Neural progenitor cell (in vitro differentiated cells): ENCODE measurements at regions not wholly inside any gene's neighbourhood (a gene's known extent, or its start where the extent isn't known, plus 50 kb on each side); places are given as distances from the start of the nearest gene placed in this dataset.

Source experiments
- EZH2 ChIP-seq: fragments of 200-600 bp; sonication (generic); IDR thresholded peaks from 2 replicates; pipeline ENCODE4 v1.6.1; 2017; ENCODE audit warnings: antibody characterized with exemption, mild to moderate bottlenecking, moderate library complexity
- TF ChIP-seq, protein P1 (sequence below): fragments of 200-600 bp; sonication (generic); IDR thresholded peaks from 2 replicates; pipeline ENCODE4 v1.5.1; 2017; ENCODE audit warnings: antibody characterized with exemption, mild to moderate bottlenecking

GRCh38 chr7:103240806-103241205 lies 56.4 kb upstream of the PMPCB start:
- TF ChIP-seq, protein P1, sequence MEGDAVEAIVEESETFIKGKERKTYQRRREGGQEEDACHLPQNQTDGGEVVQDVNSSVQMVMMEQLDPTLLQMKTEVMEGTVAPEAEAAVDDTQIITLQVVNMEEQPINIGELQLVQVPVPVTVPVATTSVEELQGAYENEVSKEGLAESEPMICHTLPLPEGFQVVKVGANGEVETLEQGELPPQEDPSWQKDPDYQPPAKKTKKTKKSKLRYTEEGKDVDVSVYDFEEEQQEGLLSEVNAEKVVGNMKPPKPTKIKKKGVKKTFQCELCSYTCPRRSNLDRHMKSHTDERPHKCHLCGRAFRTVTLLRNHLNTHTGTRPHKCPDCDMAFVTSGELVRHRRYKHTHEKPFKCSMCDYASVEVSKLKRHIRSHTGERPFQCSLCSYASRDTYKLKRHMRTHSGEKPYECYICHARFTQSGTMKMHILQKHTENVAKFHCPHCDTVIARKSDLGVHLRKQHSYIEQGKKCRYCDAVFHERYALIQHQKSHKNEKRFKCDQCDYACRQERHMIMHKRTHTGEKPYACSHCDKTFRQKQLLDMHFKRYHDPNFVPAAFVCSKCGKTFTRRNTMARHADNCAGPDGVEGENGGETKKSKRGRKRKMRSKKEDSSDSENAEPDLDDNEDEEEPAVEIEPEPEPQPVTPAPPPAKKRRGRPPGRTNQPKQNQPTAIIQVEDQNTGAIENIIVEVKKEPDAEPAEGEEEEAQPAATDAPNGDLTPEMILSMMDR = no peak
- TF ChIP-seq EZH2 = no peak
